HG03025 (cell line): ENCODE measurements at regions not wholly inside any gene's neighbourhood (a gene's known extent, or its start where the extent isn't known, plus 50 kb on each side); places are given as distances from the start of the nearest gene placed in this dataset.

ENCODE experiments used
- ATAC-seq: cut with Tn5 transposase; IDR thresholded peaks from one replicate; pipeline ENCODE4 v1.9.1; 2021; ENCODE audit warnings: mild to moderate bottlenecking, moderate library complexity; ENCODE audit not compliant: unreplicated experiment, low FRiP score

- ATAC-seq, result no peak
Measured at GRCh38 chr17:15893658-15894024, 51.3 kb upstream of the ADORA2B start.

GRCh38 chr17:15894258-15894657 lies 50.7 kb upstream of the ADORA2B start:
- no peak for ATAC-seq

- no peak for ATAC-seq
Measured at GRCh38 chr17:15894913-15895658, 49.8 kb upstream of the ADORA2B start.
